HCT116 (cell line): ENCODE measurements at regions not wholly inside any gene's neighbourhood (a gene's known extent, or its start where the extent isn't known, plus 50 kb on each side); places are given as distances from the start of the nearest gene placed in this dataset.

Experiments
- ATAC-seq: fragments of 200-7000 bp; cut with Tn5 transposase; 2 replicates; pipeline ENCODE4 v1.9.1; 2020; ENCODE audit warnings: mild to moderate bottlenecking, moderate library complexity
- BruUV-seq: library from RNA; stranded (reverse); fragments of 400-500 nt; replicated peaks from 2 replicates; lab custom pipeline; 2021; lab: Mats Ljungman, UMichigan
- CTCF ChIA-PET: fragments of 300-600 bp; sonication (Branson Sonifier 250); formaldehyde crosslinking; loops from one replicate; lab custom pipeline; 2021; ENCODE audit warnings: antibody characterized with exemption; lab: Charles Lee
- POLR2A ChIA-PET: fragments of 300-600, 350-600 bp; sonication (Branson Sonifier 250); formaldehyde crosslinking; loops from one replicate; lab custom pipeline; 2021; ENCODE audit warnings: antibody characterized with exemption; lab: Charles Lee
- RAD21 ChIA-PET, 2 experiments: fragments of 300-600 bp; sonication (Branson Sonifier 250); formaldehyde crosslinking; loops; one replicate each; lab custom pipeline; 2023; ENCODE audit warnings: low total read pairs in 2 of 2; ENCODE audit not compliant: uncharacterized antibody in 2 of 2, unreplicated experiment in 2 of 2, low non-redundant PET in 1 of 2; lab: Charles Lee
- DNase-seq: peaks from one replicate; pipeline ENCODE4 v3.0.0-alpha.2; 2010; ENCODE audit warnings: low read depth, low spot score
- H2AFZ ChIP-seq: fragments of 200-600 bp; shearing (Covaris generic), sonication (generic); 2 replicates; pipeline ENCODE4 v1.6.1; 2017; ENCODE audit warnings: low read depth, mixed run types, mixed read lengths, antibody characterized with exemption, low read length; ENCODE audit not compliant: poor library complexity, severe bottlenecking
- H3K27ac ChIP-seq: 2 replicates; pipeline ENCODE4 v1.5.1; 2012; ENCODE audit warnings: low read depth, low read length
- H3K27me3 ChIP-seq: fragments of 200-600 bp; sonication (generic); 2 replicates; pipeline ENCODE4 v1.6.1; 2016; ENCODE audit warnings: mixed run types, low read length, mixed read lengths; ENCODE audit not compliant: insufficient read depth
- H3K36me3 ChIP-seq, 2 experiments: fragments of 200-500 bp in 1 of 2; fragments of 200-600 bp in 1 of 2; sonication (Bioruptor generic) in 1 of 2; sonication (generic) in 1 of 2; 2 replicates each; pipeline versions ENCODE4 v1.5.1 to v1.6.1; 2014 to 2016; ENCODE audit warnings: low read length in 2 of 2, inconsistent platforms in 1 of 2, mixed read lengths in 1 of 2, mixed run types in 1 of 2; ENCODE audit not compliant: insufficient read depth in 2 of 2, control insufficient read depth in 1 of 2
- H3K4me1 ChIP-seq, 2 experiments: fragments of 200-600 bp in 1 of 2; sonication (generic) in 1 of 2; 2 replicates each; pipeline versions ENCODE4 v1.5.1 to v1.6.1; 2012 to 2017; ENCODE audit warnings: low read length in 2 of 2, inconsistent platforms in 1 of 2, mild to moderate bottlenecking in 1 of 2, mixed read lengths in 1 of 2, mixed run types in 1 of 2, moderate library complexity in 1 of 2; ENCODE audit not compliant: insufficient read depth in 2 of 2, control insufficient read depth in 1 of 2
- H3K4me2 ChIP-seq: fragments of 200-600 bp; sonication (generic); 2 replicates; pipeline ENCODE4 v1.6.1; 2017; ENCODE audit warnings: mixed run types, low read length, mixed read lengths
- H3K4me3 ChIP-seq, 2 experiments: fragments of 200-600 bp in 1 of 2; sonication (generic) in 1 of 2; replicated peaks in 1 of 2; 2 replicates each; pipeline ENCODE4 v1.5.1; 2011 to 2016; ENCODE audit warnings: low read length in 2 of 2, control low read depth in 1 of 2, low read depth in 1 of 2, mild to moderate bottlenecking in 1 of 2, mixed read lengths in 1 of 2, mixed run types in 1 of 2
- H3K79me2 ChIP-seq: fragments of 200-600 bp; sonication (generic); 2 replicates; pipeline ENCODE4 v1.6.1; 2017; ENCODE audit warnings: mild to moderate bottlenecking, mixed run types, low read length, moderate library complexity, mixed read lengths; ENCODE audit not compliant: insufficient read depth
- H3K9ac ChIP-seq: fragments of 200-600 bp; sonication (generic); 2 replicates; pipeline ENCODE4 v1.6.1; 2016; ENCODE audit warnings: low read length, mixed read lengths
- H3K9me2 ChIP-seq: fragments of 200-600 bp; sonication (generic), shearing (Covaris generic); 2 replicates; pipeline ENCODE4 v1.6.1; 2017; ENCODE audit warnings: mixed run types, mild to moderate bottlenecking, moderate library complexity; ENCODE audit not compliant: insufficient read depth
- H3K9me3 ChIP-seq, 2 experiments: fragments of 200-500 bp in 1 of 2; fragments of 200-600 bp in 1 of 2; sonication (Bioruptor generic) in 1 of 2; sonication (generic) in 1 of 2; 2 replicates each; pipeline ENCODE4 v1.6.1; 2014 to 2017; ENCODE audit warnings: low read length in 2 of 2, mixed read lengths in 2 of 2, inconsistent platforms in 1 of 2, low read depth in 1 of 2, mild to moderate bottlenecking in 1 of 2, mixed run types in 1 of 2, moderate library complexity in 1 of 2; ENCODE audit not compliant: control insufficient read depth in 1 of 2, insufficient read depth in 1 of 2
- H4K20me1 ChIP-seq: fragments of 200-600 bp; sonication (generic), shearing (Covaris generic); 2 replicates; pipeline ENCODE4 v1.6.1; 2017; ENCODE audit warnings: mixed run types, mild to moderate bottlenecking, moderate library complexity; ENCODE audit not compliant: insufficient read depth
- CBX3 ChIP-seq: IDR thresholded peaks from 2 replicates; pipeline ENCODE4 v1.6.1; 2012; ENCODE audit warnings: low read depth
- CEBPB ChIP-seq: IDR thresholded peaks from 2 replicates; pipeline ENCODE4 v1.6.1; 2012; ENCODE audit warnings: low read depth
- ELF1 ChIP-seq: IDR thresholded peaks from 2 replicates; pipeline ENCODE4 v1.6.1; 2012; ENCODE audit warnings: low read depth, borderline replicate concordance
- EZH2 ChIP-seq: fragments of 200-600 bp; sonication (generic); IDR thresholded peaks from 2 replicates; pipeline ENCODE4 v1.6.1; 2017; ENCODE audit warnings: antibody characterized with exemption, mixed run types
- FOSL1 ChIP-seq: IDR thresholded peaks from 2 replicates; pipeline ENCODE4 v1.6.1; 2012; ENCODE audit warnings: low read depth
- JUND ChIP-seq: IDR thresholded peaks from 2 replicates; pipeline ENCODE4 v1.6.1; 2012
- POLR2A ChIP-seq: IDR thresholded peaks from 2 replicates; pipeline ENCODE4 v1.7.0; 2011; ENCODE audit warnings: borderline replicate concordance; ENCODE audit not compliant: insufficient read depth, insufficient read length; ENCODE audit errors: extremely low read depth
- POLR2AphosphoS5 ChIP-seq: IDR thresholded peaks from 2 replicates; pipeline ENCODE4 v1.6.1; 2011; ENCODE audit warnings: mild to moderate bottlenecking, low read depth, low read length, moderate library complexity
- SIN3A ChIP-seq: IDR thresholded peaks from 2 replicates; pipeline ENCODE4 v1.6.1; 2012; ENCODE audit warnings: low read depth
- SP1 ChIP-seq: IDR thresholded peaks from 2 replicates; pipeline ENCODE4 v1.6.1; 2012; ENCODE audit warnings: low read depth
- SRF ChIP-seq: IDR thresholded peaks from 2 replicates; pipeline ENCODE4 v1.6.1; 2012; ENCODE audit warnings: low read depth
- TCF7L2 ChIP-seq: IDR thresholded peaks from 2 replicates; pipeline ENCODE4 v1.7.0; 2011; ENCODE audit warnings: borderline replicate concordance, inconsistent platforms; ENCODE audit not compliant: insufficient read depth, insufficient read length; ENCODE audit errors: extremely low read depth
- YY1 ChIP-seq: IDR thresholded peaks from 2 replicates; pipeline ENCODE4 v1.6.1; 2011; ENCODE audit warnings: low read length, low read depth, moderate library complexity, mild to moderate bottlenecking; ENCODE audit not compliant: insufficient replicate concordance; ENCODE audit errors: extremely low read depth
- ZNF274 ChIP-seq: fragments of 200-500 bp; sonication (Bioruptor generic); IDR thresholded peaks from 2 replicates; pipeline ENCODE4 v1.6.1; 2014; ENCODE audit warnings: mild to moderate bottlenecking, low read depth, low read length, inconsistent platforms
- intact Hi-C: fragments of 100-400 bp; cut with micrococcal nuclease; formaldehyde crosslinking; loops from 2 replicates; pipeline ENCODE4 v1.10.0; 2022
- TF ChIP-seq, protein P1 (sequence below): IDR thresholded peaks from 2 replicates; pipeline ENCODE4 v1.6.1; 2012
- TF ChIP-seq, protein P2 (sequence below): IDR thresholded peaks from 2 replicates; pipeline ENCODE4 v1.6.1; 2012

DNA sequence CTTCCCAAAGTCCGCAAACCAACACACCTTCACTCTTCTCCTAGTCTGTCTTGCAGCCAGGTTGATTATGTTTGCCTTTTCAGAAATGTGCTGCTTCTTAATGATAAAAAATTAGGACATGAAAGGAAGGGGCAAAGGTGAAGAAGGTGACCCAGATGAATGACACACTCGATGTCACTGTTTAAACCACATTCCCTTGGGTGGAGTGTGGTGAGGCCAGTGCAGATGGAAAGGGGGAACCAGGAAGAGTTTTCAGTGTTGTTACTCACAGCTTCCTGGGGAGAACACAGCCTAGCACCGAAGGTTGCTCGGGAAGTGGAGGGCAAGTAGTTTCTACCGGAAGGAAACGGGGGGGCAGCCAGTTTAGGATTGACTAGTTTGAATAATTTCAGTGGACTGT lies 57.2 kb upstream of the BOD1L2 start:
- Histone ChIP-seq H3K4me3 (no peak overlapping the region), H3K4me1 (peaks cover 2 to 11% of the 10 kb centered on the region in 2 experiments; a peak in 3 of 4 replicates), H3K36me3 (no peaks in the 10 kb centered on the region), H3K9ac (no peak overlapping the region), H3K27me3 (peaks cover 21% of the 10 kb centered on the region; the same call in 1 of the 2 replicates), H3K9me2 (no peaks in the 10 kb centered on the region), H3K4me2 (no peak overlapping the region), H2AFZ (no peak overlapping the region), H3K9me3 (no peaks in the 10 kb centered on the region), H3K79me2 (no peaks in the 10 kb centered on the region), H3K27ac (no peak overlapping the region), H4K20me1 (no peaks in the 10 kb centered on the region)
- ChIA-PET POLR2A (no interaction called here), RAD21 (no interaction called here), CTCF (no interaction called here)
- DNase-seq = no peak
- BruUV-seq = no TSS peak
- no peak for ATAC-seq
- intact Hi-C loops = no loop called here
- no peak for TF ChIP-seq TCF7L2

DNA sequence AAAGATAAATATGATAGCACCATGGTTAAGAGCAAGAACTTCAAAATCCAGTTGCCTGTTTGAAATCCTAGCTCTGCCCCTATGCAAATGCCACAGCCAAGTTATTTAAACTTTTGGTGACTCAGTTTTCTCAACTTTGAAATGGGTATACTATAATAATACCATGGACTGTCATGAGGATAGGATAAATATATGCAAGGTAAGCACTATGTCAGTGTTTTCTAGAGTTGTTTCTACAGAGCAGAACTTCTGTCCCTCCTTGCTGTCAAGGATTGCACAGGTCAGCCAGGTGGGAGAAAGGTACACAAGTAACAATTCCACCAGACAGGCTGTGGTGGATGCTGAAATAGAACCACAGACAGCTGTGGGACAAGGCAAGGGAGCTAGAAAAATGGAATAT lies 55.7 kb upstream of the BOD1L2 start:
- ATAC-seq (no peak), DNase-seq (no peak)
- H3K27me3 ChIP-seq = peaks cover 21% of the 10 kb centered on the region; the same call in 1 of the 2 replicates
- no peaks in the 10 kb centered on the region for H3K9me2 ChIP-seq
- intact Hi-C loops = no loop called here
- no peaks in the 10 kb centered on the region for H3K9me3 ChIP-seq
- no peaks in the 10 kb centered on the region for H4K20me1 ChIP-seq
- no peak overlapping the region for H2AFZ ChIP-seq
- H3K36me3 ChIP-seq = no peaks in the 10 kb centered on the region
- ChIA-PET POLR2A (no interaction called here), CTCF (no interaction called here), RAD21 (no interaction called here)
- H3K4me1 ChIP-seq = peaks cover 2 to 6% of the 10 kb centered on the region in 2 experiments; a peak in 3 of 4 replicates
- H3K79me2 ChIP-seq = no peaks in the 10 kb centered on the region
- no peak overlapping the region for H3K9ac ChIP-seq
- H3K27ac ChIP-seq = no peak overlapping the region
- no peak overlapping the region for H3K4me2 ChIP-seq
- H3K4me3 ChIP-seq = no peak overlapping the region
- no peak for TF ChIP-seq ZNF274
- no peak for TF ChIP-seq TCF7L2
- TF ChIP-seq YY1 = no peak
- no peak for TF ChIP-seq SIN3A
- TF ChIP-seq FOSL1 = no peak
- no peak for TF ChIP-seq JUND
- no peak for TF ChIP-seq EZH2
- TF ChIP-seq ELF1 = no peak
- TF ChIP-seq, protein P1, sequence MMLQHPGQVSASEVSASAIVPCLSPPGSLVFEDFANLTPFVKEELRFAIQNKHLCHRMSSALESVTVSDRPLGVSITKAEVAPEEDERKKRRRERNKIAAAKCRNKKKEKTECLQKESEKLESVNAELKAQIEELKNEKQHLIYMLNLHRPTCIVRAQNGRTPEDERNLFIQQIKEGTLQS = no peak
- TF ChIP-seq SRF = no peak
- no peak for TF ChIP-seq POLR2AphosphoS5
- TF ChIP-seq CBX3 = no peak
- TF ChIP-seq, protein P2, sequence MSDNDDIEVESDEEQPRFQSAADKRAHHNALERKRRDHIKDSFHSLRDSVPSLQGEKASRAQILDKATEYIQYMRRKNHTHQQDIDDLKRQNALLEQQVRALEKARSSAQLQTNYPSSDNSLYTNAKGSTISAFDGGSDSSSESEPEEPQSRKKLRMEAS = no peak
- no peak for TF ChIP-seq POLR2A
- TF ChIP-seq SP1 = no peak
- no peak for TF ChIP-seq CEBPB
- no TSS peak for BruUV-seq
